SH-SY5Y (cell line): ENCODE measurements at regions not wholly inside any gene's neighbourhood (a gene's known extent, or its start where the extent isn't known, plus 50 kb on each side); places are given as distances from the start of the nearest gene placed in this dataset.

ENCODE experiments used
- GATA2 ChIP-seq: IDR thresholded peaks from 2 replicates; pipeline ENCODE4 v1.6.1; 2011; ENCODE audit warnings: mild to moderate bottlenecking, low read depth, low read length
- GATA3 ChIP-seq: IDR thresholded peaks from 2 replicates; pipeline ENCODE4 v1.6.1; 2011; ENCODE audit warnings: low read depth, mild to moderate bottlenecking, low read length, moderate library complexity

DNA sequence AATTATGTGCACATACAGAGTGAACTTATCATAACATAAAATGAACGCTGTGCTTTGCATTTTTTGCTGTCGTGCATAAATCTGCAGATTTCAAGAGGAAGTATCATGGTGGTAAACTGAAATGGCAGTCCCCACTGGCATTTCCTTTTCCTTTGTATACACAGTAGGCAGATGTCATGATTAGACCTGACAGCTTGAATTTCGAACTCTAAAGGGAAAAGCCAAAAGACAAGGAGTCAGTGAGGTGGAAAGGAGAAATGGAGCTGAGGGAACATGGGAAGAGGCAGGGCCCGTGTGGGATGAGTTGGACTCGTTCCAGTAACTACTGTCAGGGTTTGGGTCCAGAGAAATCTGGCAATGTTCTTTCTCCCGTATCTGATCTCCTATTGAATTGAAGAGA lies 454.1 kb upstream of the SGCG start:
- no peak for TF ChIP-seq GATA3
- no peak for TF ChIP-seq GATA2
